ENCODE measurements at regions not wholly inside any gene's neighbourhood (a gene's known extent, or its start where the extent isn't known, plus 50 kb on each side); places are given as distances from the start of the nearest gene placed in this dataset.

DNA sequence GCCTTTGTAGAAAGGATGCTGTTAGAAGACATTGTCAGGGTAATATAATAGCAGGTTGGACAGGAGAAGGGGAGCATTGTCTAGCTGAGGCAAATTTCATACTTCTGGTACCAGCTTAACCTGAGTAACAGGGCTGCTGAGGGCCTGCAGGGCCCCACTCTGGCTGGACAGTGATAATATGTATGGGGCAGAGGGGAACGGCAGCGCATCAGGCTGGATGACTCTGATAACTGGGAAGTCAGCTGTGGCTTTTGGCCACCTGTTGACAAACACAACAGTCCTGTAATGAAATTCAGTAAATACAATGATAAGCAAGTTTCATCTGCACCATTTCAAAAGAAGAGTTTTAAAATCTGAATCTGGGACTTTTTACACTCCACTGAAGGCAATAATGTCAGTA, 259.9 kb upstream of the CNR1 start:
- TF ChIP-seq, protein P1, sequence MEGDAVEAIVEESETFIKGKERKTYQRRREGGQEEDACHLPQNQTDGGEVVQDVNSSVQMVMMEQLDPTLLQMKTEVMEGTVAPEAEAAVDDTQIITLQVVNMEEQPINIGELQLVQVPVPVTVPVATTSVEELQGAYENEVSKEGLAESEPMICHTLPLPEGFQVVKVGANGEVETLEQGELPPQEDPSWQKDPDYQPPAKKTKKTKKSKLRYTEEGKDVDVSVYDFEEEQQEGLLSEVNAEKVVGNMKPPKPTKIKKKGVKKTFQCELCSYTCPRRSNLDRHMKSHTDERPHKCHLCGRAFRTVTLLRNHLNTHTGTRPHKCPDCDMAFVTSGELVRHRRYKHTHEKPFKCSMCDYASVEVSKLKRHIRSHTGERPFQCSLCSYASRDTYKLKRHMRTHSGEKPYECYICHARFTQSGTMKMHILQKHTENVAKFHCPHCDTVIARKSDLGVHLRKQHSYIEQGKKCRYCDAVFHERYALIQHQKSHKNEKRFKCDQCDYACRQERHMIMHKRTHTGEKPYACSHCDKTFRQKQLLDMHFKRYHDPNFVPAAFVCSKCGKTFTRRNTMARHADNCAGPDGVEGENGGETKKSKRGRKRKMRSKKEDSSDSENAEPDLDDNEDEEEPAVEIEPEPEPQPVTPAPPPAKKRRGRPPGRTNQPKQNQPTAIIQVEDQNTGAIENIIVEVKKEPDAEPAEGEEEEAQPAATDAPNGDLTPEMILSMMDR (IDR thresholded peaks at IDR 0.05): no peak
- TF ChIP-seq EP300 (IDR thresholded peaks at IDR 0.05): no peak

Measured in upper lobe of left lung (tissue), 4 donors.